SW480 (cell line): ENCODE measurements at regions not wholly inside any gene's neighbourhood (a gene's known extent, or its start where the extent isn't known, plus 50 kb on each side); places are given as distances from the start of the nearest gene placed in this dataset.
"Not testable (repeated sequence)": the region's sequence is repeated elsewhere in the genome, so short reads cannot be mapped to it uniquely, and the experiment has no call there.

ENCODE experiments used
- DNase-seq: peaks from one replicate; pipeline ENCODE4 v3.0.0-alpha.2; 2016; ENCODE audit warnings: low spot score

GRCh38 chr12:78338054-78338785 lies 507.5 kb downstream of the NAV3 start:
- no peak for DNase-seq

GRCh38 chr12:78340406-78340805 lies 509.7 kb downstream of the NAV3 start:
- no peak for DNase-seq

GRCh38 chr12:78343657-78344056 lies 513.0 kb downstream of the NAV3 start:
- no peak for DNase-seq

GRCh38 chr12:78359520-78359919 lies 505.1 kb upstream of the SYT1 start:
- DNase-seq: no peak

- no peak for DNase-seq
Measured at GRCh38 chr12:78361683-78362082, 502.9 kb upstream of the SYT1 start.

GRCh38 chr12:78371284-78371683 lies 493.3 kb upstream of the SYT1 start:
- no peak for DNase-seq

GRCh38 chr12:78375461-78375860 lies 489.1 kb upstream of the SYT1 start:
- no peak for DNase-seq

- no peak for DNase-seq
Measured at GRCh38 chr12:78376257-78376656, 488.3 kb upstream of the SYT1 start.

GRCh38 chr12:78379065-78379464 lies 485.5 kb upstream of the SYT1 start:
- DNase-seq: not testable (repeated sequence)

- no peak for DNase-seq
Measured at GRCh38 chr12:78383414-78383813, 481.2 kb upstream of the SYT1 start.

GRCh38 chr12:78384541-78384940 lies 480.0 kb upstream of the SYT1 start:
- DNase-seq: no peak

GRCh38 chr12:78385541-78385940 lies 479.0 kb upstream of the SYT1 start:
- DNase-seq: no peak

GRCh38 chr12:78386871-78387270 lies 477.7 kb upstream of the SYT1 start:
- DNase-seq: no peak

GRCh38 chr12:78387721-78388120 lies 476.9 kb upstream of the SYT1 start:
- DNase-seq: no peak

GRCh38 chr12:78388461-78388860 lies 476.1 kb upstream of the SYT1 start:
- DNase-seq: no peak

- no peak for DNase-seq
Measured at GRCh38 chr12:78390920-78391319, 473.7 kb upstream of the SYT1 start.

- peak; percentile 7 for DNase-seq
Measured at GRCh38 chr12:78392918-78393317, 471.7 kb upstream of the SYT1 start.

- DNase-seq: no peak
Measured at GRCh38 chr12:78395961-78396360, 468.6 kb upstream of the SYT1 start.

GRCh38 chr12:78396538-78396937 lies 468.0 kb upstream of the SYT1 start:
- DNase-seq: no peak

- DNase-seq: no peak
Measured at GRCh38 chr12:78398750-78399149, 465.8 kb upstream of the SYT1 start.

- no peak for DNase-seq
Measured at GRCh38 chr12:78402366-78403134, 462.0 kb upstream of the SYT1 start.

GRCh38 chr12:78403136-78403535 lies 461.4 kb upstream of the SYT1 start:
- DNase-seq: peak; percentile 7

GRCh38 chr12:78403681-78404080 lies 460.9 kb upstream of the SYT1 start:
- DNase-seq: no peak

- DNase-seq: no peak
Measured at GRCh38 chr12:78406213-78406612, 458.4 kb upstream of the SYT1 start.
